IMR-90 (cell line): ENCODE measurements at regions not wholly inside any gene's neighbourhood (a gene's known extent, or its start where the extent isn't known, plus 50 kb on each side); places are given as distances from the start of the nearest gene placed in this dataset.

Experiments used
- ATAC-seq: fragments of 200-7000 bp; cut with Tn5 transposase; 2 replicates; pipeline ENCODE4 v1.9.1; 2020; ENCODE audit warnings: low read depth, mild to moderate bottlenecking, moderate library complexity
- BruUV-seq: library from RNA; stranded (reverse); fragments of 400-500 nt; replicated peaks from 2 replicates; lab custom pipeline; 2021; lab: Mats Ljungman, UMichigan
- CTCF ChIA-PET: fragments of 300-600 bp; formaldehyde crosslinking; extraction: SDS; loops from one replicate; lab custom pipeline; 2021; ENCODE audit warnings: antibody characterized with exemption; lab: Yijun Ruan, JAX
- POLR2A ChIA-PET: fragments of 300-600 bp; sonication (Branson Sonifier 250); formaldehyde crosslinking; loops from one replicate; lab custom pipeline; 2022; ENCODE audit warnings: antibody characterized with exemption; ENCODE audit not compliant: unreplicated experiment; lab: Charles Lee
- DNase-seq: peaks from one replicate; pipeline ENCODE4 v3.0.0; 2013
- H2AFZ ChIP-seq: replicated peaks from 2 replicates; pipeline ENCODE3; 2013; ENCODE audit warnings: low read length, mild to moderate bottlenecking; ENCODE audit not compliant: poor library complexity
- H2AK5ac ChIP-seq: 2 replicates; pipeline ENCODE4 v1.6.1; 2013; ENCODE audit warnings: low read depth, low read length, inconsistent platforms
- H2AK9ac ChIP-seq: replicated peaks from 2 replicates; pipeline ENCODE3; 2013; ENCODE audit warnings: mild to moderate bottlenecking, low read depth, low read length, moderate library complexity; ENCODE audit not compliant: poor library complexity
- H2BK120ac ChIP-seq: 2 replicates; pipeline ENCODE4 v1.6.1; 2013; ENCODE audit warnings: low read depth, low read length, inconsistent platforms
- H2BK15ac ChIP-seq: 3 replicates; pipeline ENCODE4 v1.6.1; 2013; ENCODE audit warnings: low read depth, low read length, inconsistent platforms
- H2BK20ac ChIP-seq: 2 replicates; pipeline ENCODE4 v1.6.1; 2013; ENCODE audit warnings: low read depth, mild to moderate bottlenecking, inconsistent platforms, low read length, moderate library complexity
- H2BK5ac ChIP-seq: 2 replicates; pipeline ENCODE4 v1.6.1; 2013; ENCODE audit warnings: mild to moderate bottlenecking, low read depth, low read length, inconsistent platforms; ENCODE audit not compliant: poor library complexity, severe bottlenecking
- H3K14ac ChIP-seq: replicated peaks from 2 replicates; pipeline ENCODE4 v1.6.1; 2013; ENCODE audit warnings: low read depth, low read length, inconsistent platforms
- H3K18ac ChIP-seq: 2 replicates; pipeline ENCODE4 v1.6.1; 2013; ENCODE audit warnings: low read depth, low read length, control low read depth
- H3K23ac ChIP-seq: 2 replicates; pipeline ENCODE4 v1.6.1; 2013; ENCODE audit warnings: low read depth, low read length, inconsistent platforms
- H3K27ac ChIP-seq: 2 replicates; pipeline ENCODE4 v1.5.1; 2013; ENCODE audit warnings: mild to moderate bottlenecking, control low read depth, low read length; ENCODE audit not compliant: insufficient read depth
- H3K27me3 ChIP-seq: 2 replicates; pipeline ENCODE4 v1.6.1; 2013; ENCODE audit warnings: low read length; ENCODE audit not compliant: control insufficient read depth, insufficient read depth
- H3K36me3 ChIP-seq: 2 replicates; pipeline ENCODE4 v1.6.1; 2013; ENCODE audit warnings: low read length, mixed read lengths; ENCODE audit not compliant: control insufficient read depth, insufficient read depth
- H3K4ac ChIP-seq: 2 replicates; pipeline ENCODE4 v1.6.1; 2013; ENCODE audit warnings: low read depth, low read length, inconsistent platforms
- H3K4me1 ChIP-seq: 2 replicates; pipeline ENCODE4 v1.6.1; 2013; ENCODE audit warnings: low read length, mixed read lengths; ENCODE audit not compliant: control insufficient read depth, insufficient read depth
- H3K4me2 ChIP-seq: 2 replicates; pipeline ENCODE4 v1.6.1; 2013; ENCODE audit warnings: low read depth, mild to moderate bottlenecking, control low read depth, low read length, moderate library complexity
- H3K4me3 ChIP-seq: 2 replicates; pipeline ENCODE4 v1.5.1; 2013; ENCODE audit warnings: low read depth, mild to moderate bottlenecking, control low read depth, low read length, moderate library complexity; ENCODE audit not compliant: insufficient read depth
- H3K56ac ChIP-seq: 2 replicates; pipeline ENCODE4 v1.6.1; 2013; ENCODE audit warnings: low read length, inconsistent platforms; ENCODE audit not compliant: insufficient read depth; ENCODE audit errors: extremely low read depth
- H3K79me1 ChIP-seq, 2 experiments: 2 replicates each; pipeline ENCODE4 v1.6.1; 2013; ENCODE audit warnings: low read length in 2 of 2, inconsistent platforms in 1 of 2, low read depth in 1 of 2
- H3K9ac ChIP-seq: 2 replicates; pipeline ENCODE4 v1.6.1; 2013; ENCODE audit warnings: low read depth, low read length, control low read depth
- H3K9me1 ChIP-seq: 2 replicates; pipeline ENCODE4 v1.6.1; 2013; ENCODE audit warnings: low read length, inconsistent platforms; ENCODE audit not compliant: insufficient read depth
- H3K9me3 ChIP-seq: 2 replicates; pipeline ENCODE4 v1.6.1; 2013; ENCODE audit warnings: low read length; ENCODE audit not compliant: control insufficient read depth, insufficient read depth
- H4K20me1 ChIP-seq: 2 replicates; pipeline ENCODE4 v1.6.1; 2013; ENCODE audit warnings: low read length, inconsistent platforms; ENCODE audit not compliant: insufficient read depth
- H4K5ac ChIP-seq: 2 replicates; pipeline ENCODE4 v1.6.1; 2013; ENCODE audit warnings: mild to moderate bottlenecking, low read depth, low read length, control low read depth
- H4K8ac ChIP-seq, 2 experiments: 2 replicates each; pipeline ENCODE4 v1.6.1; 2013; ENCODE audit warnings: low read depth in 2 of 2, low read length in 2 of 2, control low read depth in 1 of 2, inconsistent platforms in 1 of 2
- H4K91ac ChIP-seq: 2 replicates; pipeline ENCODE4 v1.6.1; 2013; ENCODE audit warnings: low read depth, low read length, inconsistent platforms; ENCODE audit not compliant: insufficient read depth
- FOS ChIP-seq: fragments of 150-350 bp; IDR thresholded peaks from 2 replicates; pipeline ENCODE4 v1.6.1; 2016; ENCODE audit warnings: low read depth, low read length
- MAZ ChIP-seq: IDR thresholded peaks from 2 replicates; pipeline ENCODE4 v1.6.1; 2012; ENCODE audit warnings: low read depth, mild to moderate bottlenecking, low read length, improper control_type of control experiment, moderate library complexity, borderline replicate concordance
- RFX5 ChIP-seq: IDR thresholded peaks from 2 replicates; pipeline ENCODE4 v1.8.0; 2012; ENCODE audit warnings: low read depth, mild to moderate bottlenecking, low read length, moderate library complexity
- SMC3 ChIP-seq: fragments of 150-350 bp; IDR thresholded peaks from 2 replicates; pipeline ENCODE4 v1.6.1; 2016; ENCODE audit warnings: low read depth, mild to moderate bottlenecking, antibody characterized with exemption, low read length, moderate library complexity
- WGBS, 2 experiments: methylation state at CpG; one replicate each; pipeline versions ENCODE4 v1.1.5 to v1.1.7; 2013; ENCODE audit warnings: missing lambda C conversion rate in 2 of 2; ENCODE audit not compliant: insufficient read length in 1 of 2; ENCODE audit errors: extremely low coverage in 2 of 2; 5-methylcytosine and 5-hydroxymethylcytosine counted together
- dilution Hi-C: fragments of 300-500 bp; cut with HindIII; formaldehyde crosslinking; loops from one replicate; pipeline ENCODE4 v1.14.3; 2018; ENCODE audit warnings: low sequenced_read_pairs; ENCODE audit not compliant: unreplicated experiment
- in situ Hi-C: fragments of 300-500 bp; cut with MboI; formaldehyde crosslinking; loops from 3 replicates; pipeline ENCODE4 v1.14.3; 2019; ENCODE audit warnings: low sequenced_read_pairs, inconsistent platforms, mixed read lengths
- intact Hi-C: fragments of 100-400 bp; cut with micrococcal nuclease; formaldehyde crosslinking; loops from 2 replicates; pipeline ENCODE4 v1.10.0; 2022

- TF ChIP-seq RFX5 (no peak), FOS (no peak)
Observed at GRCh38 chr3:107117922-107118536, 259.2 kb upstream of the CCDC54 start (continued).

DNA sequence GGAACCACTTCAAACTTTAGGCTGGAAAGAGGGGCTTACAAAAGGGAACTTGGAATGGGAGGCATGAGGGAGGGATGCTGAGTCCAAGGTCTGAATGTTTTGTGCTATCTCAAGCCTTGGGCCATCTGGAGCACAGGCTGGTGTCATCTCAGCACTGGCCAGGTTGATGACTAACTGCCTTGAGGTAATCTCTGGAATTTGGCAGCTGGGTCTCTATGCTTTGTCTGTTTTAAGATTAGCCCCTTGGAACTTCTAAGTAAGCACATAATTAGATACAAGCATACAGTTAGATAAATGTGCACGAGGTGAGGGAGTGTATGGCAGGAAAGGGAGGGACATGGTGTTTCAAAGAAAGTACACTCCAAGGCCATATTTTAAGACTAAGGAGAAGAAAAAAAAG, 252.4 kb upstream of the CCDC54 start:
- H3K56ac ChIP-seq = no peak overlapping the region
- H3K18ac ChIP-seq = no peak overlapping the region
- H3K4me3 ChIP-seq = no peak overlapping the region
- H2BK20ac ChIP-seq = no peak overlapping the region
- ChIA-PET CTCF (interaction anchor here (0.5 to 0.6 kb wide), 2 partner anchors 1169 to 1607 kb away, joined by 3 to 9 read pairs; no protein-coding TSS in a partner anchor), POLR2A (no interaction called here)
- no CpG with 5 or more reads among the region's 1 CpG for WGBS, 2 experiments
- H2BK5ac ChIP-seq = no peak overlapping the region
- H3K23ac ChIP-seq = no peak overlapping the region
- H3K4ac ChIP-seq = no peak overlapping the region
- intact Hi-C loops = no loop called here
- H2BK15ac ChIP-seq = no peak overlapping the region
- peak overlapping the region; percentile 33 for H2AK9ac ChIP-seq
- peak; percentile 95 for ATAC-seq
- in situ Hi-C loops = no loop called here
- dilution Hi-C loops = no loop called here
- H3K4me2 ChIP-seq = no peak overlapping the region
- no peaks in the 10 kb centered on the region for H4K20me1 ChIP-seq
- H3K14ac ChIP-seq = no peak overlapping the region
- no peak overlapping the region for H4K91ac ChIP-seq
- H3K79me1 ChIP-seq = no peaks in the 10 kb centered on the region
- H3K27ac ChIP-seq = no peak overlapping the region
- no peaks in the 10 kb centered on the region for H3K36me3 ChIP-seq
- no peaks in the 10 kb centered on the region for H3K27me3 ChIP-seq
- BruUV-seq = no TSS peak
- no peak overlapping the region for H2AK5ac ChIP-seq
- TF ChIP-seq SMC3 (no peak), MAZ (no peak; the same call in 1 of the 2 replicates)
- no peaks in the 10 kb centered on the region for H3K4me1 ChIP-seq
- no peaks in the 10 kb centered on the region for H3K9me3 ChIP-seq
- peaks cover under 1% of the 10 kb centered on the region for H3K9me1 ChIP-seq
- H4K8ac ChIP-seq = no peak overlapping the region
- no peak overlapping the region for H3K9ac ChIP-seq
- no peak overlapping the region for H4K5ac ChIP-seq
- H2AFZ ChIP-seq = no peak overlapping the region
- H2BK120ac ChIP-seq = no peak overlapping the region
- DNase-seq = peak; percentile 83
